DMS153 (cell line): ENCODE measurements at regions not wholly inside any gene's neighbourhood (a gene's known extent, or its start where the extent isn't known, plus 50 kb on each side); places are given as distances from the start of the nearest gene placed in this dataset.

Experiments
- DNase-seq: peaks from one replicate; lab custom pipeline; 2025; lab: John Stamatoyannopoulos, UW

DNA sequence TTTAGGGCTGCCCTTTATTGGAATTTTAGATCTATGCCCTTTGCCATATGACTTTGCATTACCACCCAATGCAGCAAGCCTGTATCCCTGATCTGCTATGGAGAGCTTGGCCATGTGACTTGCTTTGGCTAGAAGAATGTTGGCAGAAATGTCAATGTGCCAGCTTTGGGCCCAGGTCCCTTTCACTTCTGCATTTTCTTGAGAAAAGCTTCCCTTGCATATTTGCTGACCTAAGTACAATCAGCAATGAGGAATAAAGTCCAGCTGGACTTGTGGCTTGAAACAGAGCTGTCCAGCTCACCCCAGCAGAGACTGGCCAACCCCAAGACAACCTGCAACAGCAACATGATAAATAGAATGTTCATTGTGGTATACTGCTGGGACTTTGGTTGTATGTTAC, 135.9 kb downstream of the PAH start:
- DNase-seq, result no peak

DNA sequence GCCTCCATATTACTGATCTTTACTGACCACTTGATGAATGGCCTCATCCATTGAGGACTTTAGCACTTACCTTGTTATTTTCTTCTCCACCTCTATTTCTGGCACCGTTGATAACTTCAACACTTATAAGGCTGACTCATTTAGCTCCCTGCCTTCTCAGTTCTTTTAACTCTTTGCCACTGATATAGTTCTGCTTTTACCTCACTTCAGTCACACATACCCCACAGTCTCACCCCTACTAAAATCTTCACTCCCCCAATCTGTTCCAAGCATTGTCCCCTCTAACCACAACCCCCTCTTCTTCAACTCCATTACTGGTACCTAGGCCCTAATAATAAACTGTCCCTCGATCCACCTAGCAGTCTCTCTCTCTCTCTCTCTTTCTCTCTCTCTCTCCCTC, 141.0 kb downstream of the PAH start:
- DNase-seq, result no peak

DNA sequence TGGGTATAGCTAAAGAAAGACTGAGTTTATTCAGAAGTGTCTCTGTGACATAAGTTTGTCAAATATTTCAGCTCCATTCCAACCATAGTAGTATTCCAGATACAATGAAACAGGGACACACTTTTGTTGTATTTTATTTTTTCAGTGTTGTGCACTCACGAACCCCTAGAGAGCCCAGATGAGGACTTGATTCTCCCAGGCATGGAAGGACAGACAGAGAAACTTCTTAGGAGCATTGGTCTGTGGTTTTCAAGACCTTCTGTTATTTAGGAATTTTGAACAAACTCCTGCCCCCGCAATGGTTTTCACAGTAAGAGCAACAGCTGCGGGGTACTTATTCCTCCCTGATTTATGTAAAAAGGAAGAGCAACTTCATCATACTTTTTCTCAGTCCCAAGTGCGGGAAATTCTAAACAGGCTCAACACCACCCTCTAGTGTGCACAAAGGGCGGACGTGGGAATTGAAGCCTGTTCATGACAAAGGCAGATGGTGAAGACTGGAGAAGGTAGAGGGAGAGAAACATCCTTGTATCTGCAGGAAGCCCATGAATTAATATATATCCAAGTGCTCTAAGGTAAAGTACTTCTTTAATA, 147.6 kb downstream of the PAH start:
- peak; percentile 46 for DNase-seq

DNA sequence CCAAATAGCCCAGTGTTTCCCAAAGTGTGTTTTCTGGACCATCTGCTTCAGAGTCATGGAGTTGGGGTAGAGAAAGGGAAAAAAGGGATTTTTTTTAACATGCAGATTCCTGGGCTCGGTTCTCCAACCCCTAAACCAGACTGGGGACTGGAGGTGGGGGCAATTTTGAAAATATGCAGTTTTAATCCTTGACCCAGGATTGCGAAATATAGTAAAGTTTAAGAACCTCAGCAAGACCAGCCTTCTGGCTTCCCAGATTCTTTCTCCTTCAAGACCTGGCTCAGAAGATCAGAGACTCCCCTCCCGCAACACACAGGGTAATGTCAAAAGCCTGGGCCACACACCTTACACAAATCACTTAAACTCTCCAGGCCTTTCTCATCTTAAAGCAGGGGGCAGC, 150.1 kb downstream of the PAH start:
- DNase-seq, result no peak

DNA sequence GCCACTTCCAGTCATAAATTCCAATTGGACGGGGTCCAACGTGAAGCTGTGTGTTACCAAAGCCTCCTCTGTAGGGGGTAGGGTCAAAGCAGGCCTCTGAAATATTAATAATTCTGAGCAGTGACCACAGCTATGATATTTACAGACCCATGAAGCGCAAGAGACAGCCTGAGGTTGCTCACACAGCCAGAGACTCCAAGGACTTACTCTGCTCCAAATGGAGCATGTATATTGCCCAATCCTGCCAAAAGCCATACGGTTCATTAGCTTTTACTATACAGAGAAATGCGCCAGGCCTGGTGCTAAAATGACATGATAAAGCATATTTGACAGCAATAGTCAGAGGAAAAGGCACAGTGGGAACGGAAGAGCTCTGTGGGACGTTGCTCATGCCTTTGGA, 151.3 kb downstream of the PAH start:
- no peak for DNase-seq

DNA sequence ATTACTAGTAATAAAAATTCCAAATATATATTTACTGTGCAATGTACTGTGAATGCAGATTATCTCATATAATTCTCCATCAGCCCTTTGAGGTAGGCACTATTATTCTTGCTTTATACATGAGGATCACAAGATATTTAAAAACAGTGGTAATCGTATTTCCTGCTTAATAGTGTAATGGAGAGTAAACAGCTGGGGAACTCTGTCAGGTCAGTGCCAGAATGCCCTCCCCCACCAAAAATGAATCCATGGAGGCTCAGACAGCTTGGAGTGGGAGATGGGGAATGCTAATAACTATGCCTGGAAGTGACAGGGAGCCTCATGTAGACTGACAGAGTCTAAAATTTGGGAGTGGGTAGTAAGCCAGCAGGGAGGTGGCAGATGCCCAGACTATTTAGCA, 153.6 kb downstream of the PAH start:
- no peak for DNase-seq

DNA sequence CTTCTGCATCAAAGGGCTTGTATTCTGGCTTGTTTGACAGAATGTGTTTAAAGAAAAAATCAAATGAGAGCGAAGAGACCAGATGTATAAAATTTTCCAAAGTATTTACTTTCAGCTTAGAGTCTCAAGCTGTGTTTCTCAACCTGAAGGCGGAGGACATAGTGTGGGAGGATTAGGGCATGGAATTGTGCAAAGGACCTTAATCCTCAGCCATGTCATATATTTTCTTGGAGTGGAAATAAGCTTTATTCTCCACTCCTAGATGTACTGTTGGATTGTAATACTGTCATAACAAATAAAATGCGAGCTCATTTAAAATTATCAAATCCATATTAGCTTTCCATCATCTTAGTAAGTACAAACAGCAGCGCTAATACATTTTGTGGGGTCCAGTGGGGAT, 154.0 kb downstream of the PAH start:
- DNase-seq, result no peak

DNA sequence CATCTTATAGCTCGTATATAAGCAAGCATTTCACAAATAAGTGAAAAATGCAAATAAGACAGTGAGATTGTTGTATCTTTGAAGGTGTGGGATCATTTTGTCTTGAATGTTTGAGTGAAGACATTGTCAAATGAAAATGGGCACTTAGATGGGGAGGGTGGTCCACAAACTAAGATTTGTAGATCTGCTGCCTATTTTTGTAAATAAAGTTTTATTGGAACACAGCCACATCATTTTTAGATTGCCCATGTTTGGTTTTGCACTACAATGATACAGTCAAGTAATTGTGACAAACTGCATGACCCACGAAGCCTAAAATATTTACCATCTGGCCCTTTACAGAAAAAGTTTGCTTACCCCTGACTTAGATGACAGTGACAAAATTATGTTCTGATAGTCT, 156.7 kb downstream of the PAH start:
- DNase-seq, result no peak

DNA sequence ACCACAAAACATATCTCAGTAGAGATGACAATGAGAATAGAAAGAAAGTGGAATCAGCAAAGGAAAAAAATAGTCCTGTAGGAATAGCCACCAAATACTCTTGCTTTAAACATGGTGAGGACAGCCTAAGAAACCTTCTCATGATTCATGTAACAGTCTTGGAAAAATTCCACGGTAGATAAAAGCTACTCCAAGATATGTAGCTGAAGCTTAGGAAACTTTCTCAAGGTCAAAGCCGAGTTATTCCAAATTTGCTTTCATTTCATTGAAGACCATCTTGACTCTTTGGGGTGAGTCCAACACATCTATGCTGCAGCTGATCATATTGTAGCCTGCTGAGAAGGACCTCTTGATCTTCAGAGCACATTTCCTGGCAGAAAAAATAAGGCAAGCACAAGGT, 157.6 kb downstream of the PAH start:
- DNase-seq, result no peak

DNA sequence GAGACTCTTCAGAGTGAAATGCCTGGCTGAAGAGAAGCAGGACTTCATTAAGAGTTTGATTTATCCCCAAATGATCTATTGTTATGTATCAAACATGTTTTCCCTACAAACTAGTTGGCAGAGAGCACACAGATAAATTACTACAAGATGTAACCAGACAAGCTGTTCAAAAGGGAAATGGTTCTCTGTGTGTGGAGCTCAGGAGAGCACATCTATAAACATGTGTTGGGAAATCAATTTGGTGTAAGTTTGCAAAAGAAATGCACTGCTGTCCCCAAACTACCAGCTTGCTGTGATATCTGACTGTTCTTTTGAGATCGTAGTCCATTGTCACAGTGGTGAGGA, 159.2 kb downstream of the PAH start:
- no peak for DNase-seq

DNA sequence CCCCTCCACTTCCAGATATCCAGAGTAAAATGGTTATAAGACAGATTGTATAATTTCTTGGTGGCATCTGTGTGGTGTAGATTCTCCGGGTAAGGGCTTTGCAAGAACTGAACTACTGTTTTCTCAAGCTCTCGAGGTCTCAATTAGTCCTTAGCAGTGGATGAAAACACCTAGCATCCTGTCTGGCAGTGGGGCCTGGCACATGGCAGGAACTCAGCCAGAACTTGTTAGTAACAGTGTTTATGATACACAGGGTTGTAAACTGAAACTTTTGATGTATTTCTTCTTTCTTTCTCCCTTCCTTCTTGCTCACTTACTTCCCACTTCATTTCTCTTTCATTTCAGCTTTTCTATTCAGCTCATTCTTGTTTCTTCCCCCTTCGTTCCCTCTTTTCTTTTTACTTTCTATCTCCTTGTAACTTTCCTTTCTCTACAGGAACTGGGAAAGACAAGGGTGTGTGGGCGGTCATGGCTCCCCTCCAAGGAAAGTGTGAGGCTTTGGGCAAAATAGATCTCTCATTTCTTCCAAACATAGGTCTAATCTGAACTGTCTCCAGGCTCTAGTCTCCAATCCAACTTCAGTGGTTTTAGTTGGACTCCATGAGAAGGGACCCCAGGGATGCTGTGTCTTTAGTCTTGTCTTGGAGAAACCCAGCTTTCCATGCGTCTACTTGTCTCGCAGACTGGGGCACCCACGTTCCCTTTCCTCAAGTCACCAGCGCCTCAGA, 159.7 kb downstream of the PAH start:
- DNase-seq, result peak; percentile 5

DNA sequence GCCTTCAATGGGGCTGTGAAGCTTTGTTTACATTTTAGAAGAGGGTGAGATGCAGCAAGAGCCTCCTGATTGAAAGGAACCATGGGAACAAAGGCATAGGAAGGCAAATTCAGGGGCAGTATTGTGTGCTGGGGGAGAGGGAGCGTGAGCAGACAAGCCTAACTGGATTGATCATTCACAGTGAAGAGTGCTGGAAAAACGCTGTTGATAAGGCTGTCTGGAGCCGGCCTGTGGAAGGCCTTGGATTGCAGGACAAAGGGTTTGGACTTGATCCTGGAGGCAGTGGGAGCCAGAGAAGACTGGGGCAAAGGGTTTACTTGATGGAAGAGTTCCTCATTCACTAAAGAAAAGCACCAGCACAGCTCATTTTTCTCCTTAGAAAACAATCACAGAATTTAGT, 160.5 kb downstream of the PAH start:
- peak; percentile 72 for DNase-seq

DNA sequence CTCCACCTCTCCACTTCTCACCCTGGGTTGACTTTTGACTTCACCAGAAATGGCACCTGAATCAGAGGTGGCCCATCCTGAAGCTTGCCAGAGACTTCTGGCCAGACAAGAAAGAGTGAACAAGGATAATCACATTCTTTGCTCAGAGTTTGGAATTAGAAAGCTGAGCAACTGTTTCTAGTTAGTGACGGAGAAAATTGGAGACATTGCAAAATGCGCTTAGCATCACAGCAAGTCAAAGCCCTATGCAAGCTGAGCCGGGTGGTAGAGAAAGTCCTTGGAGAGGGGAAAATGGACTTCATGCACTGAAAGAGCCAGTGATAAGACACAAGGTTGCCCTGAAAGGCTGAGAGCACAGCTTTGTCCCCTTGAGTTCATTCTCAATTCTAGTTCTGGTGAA, 161.8 kb downstream of the PAH start:
- no peak for DNase-seq

DNA sequence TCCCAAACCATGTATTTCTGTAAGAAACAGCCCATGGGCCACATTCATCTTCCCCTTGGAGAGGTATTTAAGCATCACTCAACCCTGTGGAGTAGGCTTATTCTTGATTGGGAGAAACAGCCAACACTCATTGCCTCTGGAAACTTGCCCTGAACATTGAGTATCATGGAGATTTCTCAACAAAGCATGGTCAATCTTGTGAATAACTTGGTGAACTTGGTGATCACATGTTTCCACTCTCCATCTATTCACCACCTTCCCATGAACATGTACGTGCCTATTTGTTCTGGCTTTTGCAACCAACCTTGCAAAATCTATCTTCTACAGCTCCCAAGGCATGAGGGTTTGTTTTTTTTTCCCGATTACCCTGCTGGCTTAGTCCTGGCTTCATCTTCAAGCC, 163.2 kb downstream of the PAH start:
- no peak for DNase-seq

DNA sequence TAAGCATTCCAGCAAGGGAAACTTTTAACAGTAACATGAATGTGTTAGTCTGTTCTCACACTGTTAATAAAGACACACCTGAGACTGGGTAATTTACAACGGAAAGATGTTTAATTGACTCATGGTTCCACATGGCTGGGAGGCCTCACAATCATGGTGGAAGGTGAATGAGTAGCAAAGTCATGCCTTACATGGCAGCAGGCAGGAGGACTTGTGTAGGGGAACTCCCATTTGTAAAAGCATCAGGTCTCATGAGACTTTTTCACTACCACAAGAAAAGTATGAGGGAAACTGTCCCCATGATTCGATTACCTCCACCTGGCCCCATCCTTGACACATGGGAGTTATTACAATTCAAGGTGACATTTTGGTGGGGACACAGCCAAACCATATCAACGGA, 168.3 kb downstream of the PAH start:
- no peak for DNase-seq

DNA sequence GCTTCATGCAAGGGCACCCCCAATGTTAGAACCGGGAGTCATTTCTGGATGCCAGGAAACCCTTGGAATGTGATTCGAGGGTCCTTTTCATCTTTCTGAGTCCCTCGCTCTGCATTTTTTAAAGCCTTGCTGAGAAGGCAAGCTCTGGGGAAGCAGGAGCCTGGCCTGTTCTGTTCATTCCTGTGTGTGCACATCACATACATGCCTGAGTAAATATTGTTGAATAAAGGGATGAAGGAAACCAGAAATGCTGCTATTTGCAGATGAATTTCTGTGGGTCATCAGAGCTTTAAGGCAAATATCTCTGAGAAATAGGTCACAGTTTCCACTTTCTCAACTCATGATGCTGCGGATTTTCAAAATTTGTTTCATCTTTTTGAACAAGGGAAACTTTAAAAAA, 170.1 kb downstream of the PAH start:
- DNase-seq, result no peak

DNA sequence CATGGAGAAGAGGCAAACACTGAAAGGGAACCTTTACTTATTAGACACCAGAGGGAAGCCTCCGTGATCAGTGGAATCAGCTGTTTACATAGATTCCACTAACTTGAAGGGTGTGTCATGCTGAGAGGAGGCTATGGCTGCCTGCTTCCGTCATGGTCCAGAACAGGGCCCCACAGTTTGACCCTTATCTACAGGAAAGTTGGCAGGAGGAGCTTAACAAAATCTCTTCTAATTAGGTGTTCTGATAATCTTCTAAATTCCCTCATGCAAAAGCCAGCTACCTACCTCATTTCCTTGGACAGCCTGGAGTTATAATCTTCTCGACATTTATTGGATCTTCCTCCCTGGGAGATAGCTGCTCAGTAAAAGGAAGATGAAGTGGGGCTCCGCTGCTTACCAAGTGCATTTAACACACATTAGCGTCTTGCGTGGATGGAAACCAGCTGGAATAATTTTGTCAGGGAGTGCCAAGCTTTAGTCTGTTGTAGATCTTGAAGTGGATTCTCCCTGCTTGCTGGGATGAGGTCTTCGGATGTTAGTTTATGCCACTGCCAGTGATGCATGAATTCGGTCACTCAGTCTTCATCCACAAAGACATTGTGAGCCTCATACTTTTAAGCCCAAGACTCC, 171.0 kb downstream of the PAH start:
- DNase-seq, result no peak

DNA sequence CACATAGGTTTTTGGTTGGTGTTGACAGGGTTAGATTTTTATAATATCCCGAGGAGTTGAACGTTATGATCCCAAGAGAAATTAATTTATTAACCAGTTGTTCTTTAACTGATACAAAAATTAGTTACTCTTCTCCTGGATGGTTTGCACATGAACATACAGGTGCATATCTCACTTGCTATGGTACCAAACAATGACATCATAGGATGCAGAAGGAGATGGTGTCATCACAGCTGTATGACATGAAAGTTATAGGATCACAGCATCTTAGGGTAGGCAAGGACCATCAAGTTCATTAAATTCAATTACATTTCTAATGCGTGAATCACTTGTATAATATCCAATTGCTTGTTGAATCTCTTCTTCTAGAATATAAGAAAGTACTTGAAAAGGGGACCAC, 175.8 kb downstream of the PAH start:
- DNase-seq, result no peak

DNA sequence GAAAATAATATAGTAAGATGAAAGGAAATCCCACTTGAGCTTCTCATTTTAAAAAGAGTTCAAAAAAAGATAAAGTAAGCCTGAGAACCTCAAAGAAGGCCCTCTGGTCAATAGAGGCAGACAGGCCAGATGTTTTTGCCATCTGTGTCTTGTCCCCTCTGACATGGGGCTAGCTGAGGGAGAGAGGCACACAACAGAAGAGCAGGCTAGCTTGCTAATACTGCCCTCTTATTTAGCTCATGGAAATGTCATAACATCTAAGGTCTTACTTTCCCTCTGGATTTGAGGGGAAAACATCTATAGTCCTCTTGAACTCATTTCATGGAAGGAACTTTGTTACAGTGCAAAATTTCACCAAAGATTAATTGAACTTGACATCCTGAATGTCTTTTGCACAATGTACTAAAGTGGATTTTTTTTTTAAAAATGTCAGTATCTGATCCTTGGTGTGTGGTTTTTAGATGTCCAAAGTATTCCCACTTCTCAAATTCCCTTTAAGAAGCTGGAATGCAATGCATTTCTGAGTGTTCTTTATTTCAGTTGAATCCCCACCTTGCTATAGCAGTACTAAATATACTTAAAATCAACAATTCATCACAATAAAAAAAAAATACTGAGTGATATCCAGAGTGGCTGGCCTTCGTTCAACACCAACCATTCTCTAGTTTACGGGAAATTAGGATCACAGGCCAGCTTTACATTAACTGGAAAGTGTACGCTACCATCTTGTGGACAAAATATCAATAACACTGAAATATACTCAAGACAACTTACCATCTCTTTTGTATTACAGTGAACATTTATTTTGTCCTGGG, 176.7 kb downstream of the PAH start:
- DNase-seq, result peak; percentile 34

DNA sequence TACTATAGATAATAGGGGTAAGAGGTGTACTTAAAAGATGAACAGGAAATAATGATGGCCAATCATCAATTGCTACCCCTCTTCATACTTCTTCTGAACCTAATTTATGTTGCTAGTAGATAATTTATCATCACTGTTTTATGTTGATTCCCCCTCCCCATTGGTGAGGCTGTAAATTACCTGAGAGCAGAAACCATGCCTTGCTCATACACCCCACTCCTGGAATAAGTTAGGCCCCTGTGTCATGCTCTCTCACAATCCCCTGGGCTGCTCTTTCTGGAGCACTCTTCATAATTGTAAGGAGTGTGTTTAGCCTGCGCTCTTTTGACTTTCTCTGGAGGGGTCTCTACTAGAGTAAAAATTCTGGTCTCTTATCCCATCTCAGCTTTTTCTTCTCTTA, 180.7 kb downstream of the PAH start:
- DNase-seq, result no peak

DNA sequence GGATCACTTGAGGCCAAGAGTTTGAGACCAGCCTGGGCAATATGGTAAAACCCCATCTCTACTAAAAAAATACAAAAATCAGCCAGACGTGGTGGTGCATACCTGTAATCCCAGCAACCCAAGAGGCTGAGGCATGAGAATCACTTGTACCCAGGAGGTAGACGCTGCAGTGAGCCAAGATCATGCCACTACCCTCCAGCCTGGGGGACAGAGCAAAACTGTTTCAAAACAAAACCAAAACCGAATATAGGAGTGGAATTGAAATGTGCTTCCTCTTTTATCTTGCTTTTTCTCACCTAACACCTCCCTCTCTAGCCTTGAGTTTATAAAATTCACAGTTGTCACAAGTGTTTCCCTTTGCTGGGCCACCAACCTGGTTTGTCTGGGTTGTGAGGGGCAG, 181.9 kb downstream of the PAH start:
- no peak for DNase-seq

DNA sequence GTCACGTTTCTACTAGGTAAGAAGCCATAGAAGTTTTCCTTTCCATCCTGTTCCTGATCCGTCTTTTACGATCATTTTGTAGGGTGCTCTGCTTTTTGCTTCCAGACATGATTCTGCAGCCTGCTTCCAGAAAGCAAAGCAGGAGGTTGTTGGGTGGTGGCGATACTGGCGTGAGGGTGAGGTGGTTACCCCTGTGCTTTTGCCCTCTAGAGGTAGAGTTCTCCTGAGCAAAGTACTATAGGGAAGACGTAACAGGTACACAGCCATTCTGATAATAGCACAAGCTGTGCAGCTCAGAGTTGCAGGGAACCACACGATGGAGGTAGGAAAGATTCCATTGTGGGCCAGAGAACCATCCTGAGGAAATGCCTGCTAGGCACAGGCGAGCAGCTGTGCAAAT, 186.0 kb downstream of the PAH start:
- DNase-seq, result no peak
